Dendritic cell treated with granulocyte-macrophage colony-stimulating factor and Interleukin-4, amounts not matched to agents 40 ng/mL and 50 ng/mL, for 4 days (primary cell): ENCODE measurements at regions not wholly inside any gene's neighbourhood (a gene's known extent, or its start where the extent isn't known, plus 50 kb on each side); places are given as distances from the start of the nearest gene placed in this dataset.

Source experiments
- H3K27ac Mint-ChIP-seq: one replicate; pipeline ENCODE4 v1.8.0; 2022; ENCODE audit warnings: mild to moderate bottlenecking, mixed read lengths
- H3K27me3 Mint-ChIP-seq: one replicate; pipeline ENCODE4 v1.8.0; 2022; ENCODE audit warnings: mild to moderate bottlenecking, mixed read lengths
- H3K36me3 Mint-ChIP-seq: one replicate; pipeline ENCODE4 v1.8.0; 2022; ENCODE audit warnings: low read depth, mixed read lengths
- H3K4me1 Mint-ChIP-seq: one replicate; pipeline ENCODE4 v1.8.0; 2022; ENCODE audit warnings: low read depth, mixed read lengths
- H3K4me3 Mint-ChIP-seq: one replicate; pipeline ENCODE4 v1.8.0; 2022; ENCODE audit warnings: mild to moderate bottlenecking, moderate library complexity, mixed read lengths
- H3K9me3 Mint-ChIP-seq: one replicate; pipeline ENCODE4 v1.8.0; 2022; ENCODE audit warnings: mixed read lengths
- intact Hi-C: fragments of 100-400 bp; cut with micrococcal nuclease; formaldehyde crosslinking; loops from one replicate; pipeline ENCODE4 v1.15.0; 2022

GRCh38 chr3:72115307-72115706 lies 330.4 kb upstream of the PROK2 start:
- Mint-ChIP-seq H3K27me3 (peaks cover 28% of the 10 kb centered on the region), H3K4me1 (no peaks in the 10 kb centered on the region), H3K27ac (no peak overlapping the region), H3K36me3 (no peaks in the 10 kb centered on the region), H3K4me3 (no peak overlapping the region), H3K9me3 (no peaks in the 10 kb centered on the region)
- intact Hi-C loops = no loop called here

GRCh38 chr3:72114773-72115172 lies 329.8 kb upstream of the PROK2 start:
- Mint-ChIP-seq H3K9me3 (no peaks in the 10 kb centered on the region), H3K27me3 (peaks cover 29% of the 10 kb centered on the region), H3K4me1 (no peaks in the 10 kb centered on the region), H3K4me3 (no peak overlapping the region), H3K36me3 (no peaks in the 10 kb centered on the region), H3K27ac (no peak overlapping the region)
- intact Hi-C loops = no loop called here

GRCh38 chr3:72113964-72114363 lies 329.0 kb upstream of the PROK2 start:
- H3K9me3 Mint-ChIP-seq = no peaks in the 10 kb centered on the region
- no peak overlapping the region for H3K27ac Mint-ChIP-seq
- no peaks in the 10 kb centered on the region for H3K4me1 Mint-ChIP-seq
- no peak overlapping the region for H3K4me3 Mint-ChIP-seq
- H3K36me3 Mint-ChIP-seq = no peaks in the 10 kb centered on the region
- H3K27me3 Mint-ChIP-seq = peaks cover 33% of the 10 kb centered on the region
- intact Hi-C loops = no loop called here

GRCh38 chr3:72113564-72113963 lies 328.6 kb upstream of the PROK2 start:
- no peaks in the 10 kb centered on the region for H3K9me3 Mint-ChIP-seq
- H3K36me3 Mint-ChIP-seq = no peaks in the 10 kb centered on the region
- peaks cover 37% of the 10 kb centered on the region for H3K27me3 Mint-ChIP-seq

GRCh38 chr3:72112435-72112834 lies 327.5 kb upstream of the PROK2 start:
- Mint-ChIP-seq H3K36me3 (no peaks in the 10 kb centered on the region), H3K27ac (no peak overlapping the region), H3K27me3 (peaks cover 41% of the 10 kb centered on the region), H3K4me1 (peaks cover 2% of the 10 kb centered on the region), H3K9me3 (no peaks in the 10 kb centered on the region), H3K4me3 (no peak overlapping the region)
- intact Hi-C loops = no loop called here

More at GRCh38 chr3:72113564-72113963, 328.6 kb upstream of the PROK2 start:
- Mint-ChIP-seq H3K4me3 (no peak overlapping the region), H3K4me1 (no peaks in the 10 kb centered on the region), H3K27ac (no peak overlapping the region)
- intact Hi-C loops = no loop called here

- H3K27me3 Mint-ChIP-seq = peaks cover 40% of the 10 kb centered on the region
- H3K4me1 Mint-ChIP-seq = peaks cover 4% of the 10 kb centered on the region
- intact Hi-C loops = no loop called here
- H3K9me3 Mint-ChIP-seq = no peaks in the 10 kb centered on the region
- no peaks in the 10 kb centered on the region for H3K36me3 Mint-ChIP-seq
- H3K27ac Mint-ChIP-seq = no peak overlapping the region
- no peak overlapping the region for H3K4me3 Mint-ChIP-seq
Observed at GRCh38 chr3:72111265-72112205, 326.6 kb upstream of the PROK2 start.

- intact Hi-C loops = no loop called here
- no peak overlapping the region for H3K4me3 Mint-ChIP-seq
- H3K27ac Mint-ChIP-seq = no peak overlapping the region
- peaks cover 11% of the 10 kb centered on the region for H3K4me1 Mint-ChIP-seq
- peaks cover 49% of the 10 kb centered on the region for H3K27me3 Mint-ChIP-seq
- H3K36me3 Mint-ChIP-seq = no peaks in the 10 kb centered on the region
- no peaks in the 10 kb centered on the region for H3K9me3 Mint-ChIP-seq
Observed at GRCh38 chr3:72109327-72110259, 324.6 kb upstream of the PROK2 start.

GRCh38 chr3:72105306-72105705 lies 320.4 kb upstream of the PROK2 start:
- Mint-ChIP-seq H3K9me3 (no peaks in the 10 kb centered on the region), H3K36me3 (no peaks in the 10 kb centered on the region), H3K27me3 (peaks cover 38% of the 10 kb centered on the region), H3K4me1 (peaks cover 40% of the 10 kb centered on the region), H3K27ac (no peak overlapping the region), H3K4me3 (no peak overlapping the region)
- intact Hi-C loops = no loop called here

- no peaks in the 10 kb centered on the region for H3K9me3 Mint-ChIP-seq
- H3K4me1 Mint-ChIP-seq = peaks cover 63% of the 10 kb centered on the region
- H3K27me3 Mint-ChIP-seq = peaks cover 34% of the 10 kb centered on the region
- peak overlapping the region; percentile 58 for H3K27ac Mint-ChIP-seq
- H3K4me3 Mint-ChIP-seq = no peak overlapping the region
- H3K36me3 Mint-ChIP-seq = no peaks in the 10 kb centered on the region
- intact Hi-C loops = loop anchor here (5.0 kb wide), 2 partner anchors 165 to 195 kb away; no protein-coding TSS in a partner anchor
Observed at GRCh38 chr3:72102112-72102616, 317.2 kb upstream of the PROK2 start.

- Mint-ChIP-seq H3K4me1 (peaks cover 70% of the 10 kb centered on the region), H3K36me3 (no peaks in the 10 kb centered on the region), H3K4me3 (no peak overlapping the region), H3K9me3 (no peaks in the 10 kb centered on the region), H3K27ac (peak overlapping the region; percentile 93), H3K27me3 (peaks cover 36% of the 10 kb centered on the region)
- intact Hi-C loops = loop anchor here (5.0 kb wide), 2 partner anchors 166 to 194 kb away; no protein-coding TSS in a partner anchor
Observed at GRCh38 chr3:72101494-72101893, 316.5 kb upstream of the PROK2 start.

- peak overlapping the region; percentile 75 for H3K4me3 Mint-ChIP-seq
- H3K36me3 Mint-ChIP-seq = no peaks in the 10 kb centered on the region
- H3K27ac Mint-ChIP-seq = peak overlapping the region; percentile 93
- H3K9me3 Mint-ChIP-seq = no peaks in the 10 kb centered on the region
- intact Hi-C loops = loop anchor here (1.0 to 5.0 kb wide), 3 partner anchors 18 to 193 kb away; no protein-coding TSS in a partner anchor
- H3K27me3 Mint-ChIP-seq = peaks cover 36% of the 10 kb centered on the region
- peaks cover 71% of the 10 kb centered on the region for H3K4me1 Mint-ChIP-seq
Observed at GRCh38 chr3:72100601-72101187, 315.7 kb upstream of the PROK2 start.

GRCh38 chr3:72100080-72100511 lies 315.1 kb upstream of the PROK2 start:
- intact Hi-C loops = loop anchor here (1.0 to 5.0 kb wide), 3 partner anchors 18 to 193 kb away; no protein-coding TSS in a partner anchor
- Mint-ChIP-seq H3K36me3 (no peaks in the 10 kb centered on the region), H3K27me3 (peaks cover 31% of the 10 kb centered on the region), H3K4me1 (peaks cover 65% of the 10 kb centered on the region), H3K9me3 (no peaks in the 10 kb centered on the region), H3K27ac (peak overlapping the region; percentile 93), H3K4me3 (peak overlapping the region; percentile 75)
